MM.1S (cell line): ENCODE measurements at regions not wholly inside any gene's neighbourhood (a gene's known extent, or its start where the extent isn't known, plus 50 kb on each side); places are given as distances from the start of the nearest gene placed in this dataset.

Experiments used
- DNase-seq: peaks from one replicate; pipeline ENCODE4 v3.0.0-alpha.2; 2015
- H2AFZ ChIP-seq: fragments of 300-600 bp; sonication (generic); 2 replicates; pipeline ENCODE4 v1.6.0; 2016; ENCODE audit warnings: antibody characterized with exemption, low read length
- H3F3A ChIP-seq: fragments of 300-600 bp; sonication (generic); 2 replicates; pipeline ENCODE4 v1.6.1; 2016; ENCODE audit warnings: mild to moderate bottlenecking, antibody characterized with exemption, low read length, moderate library complexity, mixed read lengths; ENCODE audit not compliant: insufficient read depth
- H3K27ac ChIP-seq: fragments of 300-600 bp; sonication (generic); 2 replicates; pipeline ENCODE4 v1.5.1; 2016; ENCODE audit warnings: mild to moderate bottlenecking, low read length
- H3K27me3 ChIP-seq: fragments of 300-600 bp; sonication (generic); replicated peaks from 2 replicates; pipeline ENCODE4 v1.6.0; 2016; ENCODE audit warnings: low read length; ENCODE audit not compliant: insufficient read depth
- H3K36me3 ChIP-seq: fragments of 300-600 bp; sonication (generic); replicated peaks from 2 replicates; pipeline ENCODE4 v1.6.1; 2016; ENCODE audit warnings: mild to moderate bottlenecking, low read length, mixed read lengths; ENCODE audit not compliant: insufficient read depth
- H3K4me1 ChIP-seq: fragments of 300-600 bp; sonication (generic); 2 replicates; pipeline ENCODE4 v1.6.1; 2016; ENCODE audit warnings: low read length, mixed read lengths
- H3K4me2 ChIP-seq: fragments of 300-600 bp; sonication (generic); 2 replicates; pipeline ENCODE4 v1.6.0; 2016; ENCODE audit warnings: low read depth, low read length
- H3K4me3 ChIP-seq: fragments of 300-600 bp; sonication (generic); 2 replicates; pipeline ENCODE4 v1.5.1; 2016; ENCODE audit warnings: low read length, mixed read lengths
- H3K79me2 ChIP-seq: fragments of 300-600 bp; sonication (generic); 2 replicates; pipeline ENCODE4 v1.6.1; 2016; ENCODE audit warnings: mixed run types, low read length, mixed read lengths
- H3K9ac ChIP-seq: fragments of 300-600 bp; sonication (generic); 2 replicates; pipeline ENCODE4 v1.6.1; 2016; ENCODE audit warnings: low read length, mixed read lengths
- H3K9me2 ChIP-seq: fragments of 300-600 bp; sonication (generic); replicated peaks from 2 replicates; pipeline ENCODE4 v1.6.1; 2016; ENCODE audit warnings: mild to moderate bottlenecking, low read length, mixed read lengths; ENCODE audit not compliant: insufficient read depth
- H3K9me3 ChIP-seq: fragments of 300-600 bp; sonication (generic); replicated peaks from 2 replicates; pipeline ENCODE4 v1.6.1; 2016; ENCODE audit warnings: mild to moderate bottlenecking, low read length, mixed read lengths; ENCODE audit not compliant: insufficient read depth
- H4K20me1 ChIP-seq: fragments of 300-600 bp; sonication (generic); 2 replicates; pipeline ENCODE4 v1.6.1; 2016; ENCODE audit warnings: mild to moderate bottlenecking, low read length, moderate library complexity, mixed read lengths; ENCODE audit not compliant: insufficient read depth
- EZH2 ChIP-seq: fragments of 300-600 bp; sonication (generic); optimal IDR thresholded peaks from 2 replicates; pipeline ENCODE3; 2017; ENCODE audit warnings: low read depth, mild to moderate bottlenecking, antibody characterized with exemption, low read length, mixed read lengths
- EZH2phosphoT487 ChIP-seq: fragments of 300-600 bp; sonication (generic); IDR thresholded peaks from 2 replicates; pipeline ENCODE4 v1.6.1; 2018; ENCODE audit warnings: antibody characterized with exemption, low read length
- TF ChIP-seq, protein P1 (sequence below): fragments of 300-600 bp; sonication (generic); IDR thresholded peaks from 2 replicates; pipeline ENCODE4 v1.5.1; 2016; ENCODE audit warnings: antibody characterized with exemption, low read length, mixed read lengths

DNA sequence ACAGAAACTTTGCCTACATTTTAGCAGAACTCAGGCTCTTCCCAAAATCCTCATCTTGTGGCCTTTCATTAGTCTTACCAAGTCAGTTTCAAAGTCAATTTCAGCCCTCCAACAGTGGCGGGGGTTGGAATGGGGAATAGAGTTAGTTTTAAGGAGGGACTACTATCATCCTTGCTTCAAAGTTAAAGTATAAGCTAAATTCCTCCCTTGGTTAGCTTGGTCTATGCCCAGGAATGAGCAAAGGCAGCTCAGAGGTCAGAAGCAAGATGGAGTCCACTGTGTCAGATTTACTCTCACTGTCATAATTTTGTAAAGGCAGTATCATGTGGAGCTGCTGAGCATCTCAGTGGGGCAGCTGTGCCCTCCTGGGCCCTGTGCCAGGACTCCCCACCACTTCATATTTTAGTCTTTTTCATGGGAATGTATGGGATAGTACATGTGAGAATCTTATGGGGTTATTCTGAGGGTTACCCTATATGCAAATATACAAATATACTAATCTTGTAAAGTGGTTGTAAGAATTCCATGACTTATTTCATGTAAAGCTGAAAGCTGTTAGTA is 145.2 kb upstream of the MMADHC start:
- H3K36me3 ChIP-seq = no peaks in the 10 kb centered on the region
- H4K20me1 ChIP-seq = no peaks in the 10 kb centered on the region
- no peak overlapping the region for H2AFZ ChIP-seq
- no peaks in the 10 kb centered on the region for H3K4me1 ChIP-seq
- H3K4me3 ChIP-seq = no peak overlapping the region
- H3K27me3 ChIP-seq = no peaks in the 10 kb centered on the region
- no peak overlapping the region for H3K4me2 ChIP-seq
- no peak overlapping the region for H3K9ac ChIP-seq
- DNase-seq = no peak
- H3K79me2 ChIP-seq = no peaks in the 10 kb centered on the region
- TF ChIP-seq, protein P1, sequence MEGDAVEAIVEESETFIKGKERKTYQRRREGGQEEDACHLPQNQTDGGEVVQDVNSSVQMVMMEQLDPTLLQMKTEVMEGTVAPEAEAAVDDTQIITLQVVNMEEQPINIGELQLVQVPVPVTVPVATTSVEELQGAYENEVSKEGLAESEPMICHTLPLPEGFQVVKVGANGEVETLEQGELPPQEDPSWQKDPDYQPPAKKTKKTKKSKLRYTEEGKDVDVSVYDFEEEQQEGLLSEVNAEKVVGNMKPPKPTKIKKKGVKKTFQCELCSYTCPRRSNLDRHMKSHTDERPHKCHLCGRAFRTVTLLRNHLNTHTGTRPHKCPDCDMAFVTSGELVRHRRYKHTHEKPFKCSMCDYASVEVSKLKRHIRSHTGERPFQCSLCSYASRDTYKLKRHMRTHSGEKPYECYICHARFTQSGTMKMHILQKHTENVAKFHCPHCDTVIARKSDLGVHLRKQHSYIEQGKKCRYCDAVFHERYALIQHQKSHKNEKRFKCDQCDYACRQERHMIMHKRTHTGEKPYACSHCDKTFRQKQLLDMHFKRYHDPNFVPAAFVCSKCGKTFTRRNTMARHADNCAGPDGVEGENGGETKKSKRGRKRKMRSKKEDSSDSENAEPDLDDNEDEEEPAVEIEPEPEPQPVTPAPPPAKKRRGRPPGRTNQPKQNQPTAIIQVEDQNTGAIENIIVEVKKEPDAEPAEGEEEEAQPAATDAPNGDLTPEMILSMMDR = no peak
- TF ChIP-seq EZH2phosphoT487 = no peak
- no peak for TF ChIP-seq EZH2
- no peaks in the 10 kb centered on the region for H3F3A ChIP-seq
- no peak overlapping the region for H3K27ac ChIP-seq
- no peaks in the 10 kb centered on the region for H3K9me2 ChIP-seq
- H3K9me3 ChIP-seq = no peaks in the 10 kb centered on the region

DNA sequence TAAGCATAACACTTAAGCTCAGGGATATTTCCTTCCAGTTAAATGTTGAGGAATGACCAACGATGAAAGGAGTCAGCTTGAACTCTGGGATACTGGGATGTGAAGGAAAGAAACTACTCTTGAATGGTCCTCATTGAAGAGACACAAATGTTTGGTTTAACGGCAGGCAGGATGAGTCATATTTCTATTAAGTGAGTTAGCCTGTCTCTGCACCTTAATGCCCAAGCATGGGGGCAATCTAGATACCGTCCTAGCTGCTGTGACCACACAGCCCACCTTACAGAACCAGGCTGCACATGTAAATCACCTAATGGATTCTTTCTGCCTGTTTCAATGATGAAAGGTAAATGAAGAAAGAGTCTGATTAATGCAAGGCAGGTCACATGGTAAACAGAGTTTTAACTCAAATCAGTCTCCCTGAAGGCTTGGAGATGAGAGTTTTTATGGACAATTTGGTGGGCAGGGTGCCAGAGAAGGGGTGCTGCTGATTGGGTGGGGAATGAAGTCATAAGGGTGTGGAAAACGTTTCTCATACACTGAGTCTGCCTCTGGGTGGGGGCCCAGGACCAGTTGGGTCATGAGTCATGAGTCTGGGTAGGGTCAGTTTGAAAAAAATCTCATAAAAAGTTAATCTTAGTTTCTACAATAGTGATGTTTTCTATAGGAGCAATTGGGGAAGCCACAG is 144.6 kb upstream of the MMADHC start:
- no peaks in the 10 kb centered on the region for H3K9me2 ChIP-seq
- no peak overlapping the region for H3K27ac ChIP-seq
- no peak overlapping the region for H3K9ac ChIP-seq
- no peaks in the 10 kb centered on the region for H3K4me1 ChIP-seq
- H3K4me3 ChIP-seq = no peak overlapping the region
- H3K27me3 ChIP-seq = no peaks in the 10 kb centered on the region
- no peaks in the 10 kb centered on the region for H3K79me2 ChIP-seq
- no peak overlapping the region for H2AFZ ChIP-seq
- DNase-seq = no peak
- no peaks in the 10 kb centered on the region for H4K20me1 ChIP-seq
- TF ChIP-seq EZH2 = no peak
- TF ChIP-seq, protein P1 = no peak
- TF ChIP-seq EZH2phosphoT487 = no peak
- H3K36me3 ChIP-seq = no peaks in the 10 kb centered on the region
- H3K9me3 ChIP-seq = no peaks in the 10 kb centered on the region
- H3K4me2 ChIP-seq = no peak overlapping the region
- H3F3A ChIP-seq = no peaks in the 10 kb centered on the region

DNA sequence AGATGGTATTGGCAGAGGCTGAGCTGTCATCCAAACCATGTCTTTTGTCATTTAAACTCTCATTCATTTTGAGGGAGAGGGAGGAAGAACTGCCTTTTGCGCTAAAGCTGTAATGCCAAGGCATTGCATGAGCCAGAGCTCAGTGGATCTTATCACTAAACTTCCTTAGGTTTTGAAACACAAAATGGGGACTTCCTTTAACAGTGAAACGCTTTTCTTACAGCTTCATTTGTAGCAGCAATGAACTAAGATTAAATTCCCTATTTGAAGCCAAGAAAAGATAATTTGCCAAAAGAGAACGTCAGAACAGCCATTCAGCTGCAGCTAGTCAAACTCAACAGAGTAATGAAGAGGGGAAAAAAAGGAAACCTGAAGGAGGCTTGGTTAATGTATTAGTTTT is 143.5 kb upstream of the MMADHC start:
- Histone ChIP-seq H3K9me2 (no peaks in the 10 kb centered on the region), H3K79me2 (no peaks in the 10 kb centered on the region), H3K27ac (no peak overlapping the region), H2AFZ (no peak overlapping the region), H3K4me2 (no peak overlapping the region), H3K4me3 (no peak overlapping the region), H3F3A (no peaks in the 10 kb centered on the region), H4K20me1 (no peaks in the 10 kb centered on the region), H3K9me3 (no peaks in the 10 kb centered on the region), H3K27me3 (no peaks in the 10 kb centered on the region), H3K4me1 (no peaks in the 10 kb centered on the region), H3K36me3 (no peaks in the 10 kb centered on the region), H3K9ac (no peak overlapping the region)
- TF ChIP-seq EZH2 (no peak), EZH2phosphoT487 (no peak)
- TF ChIP-seq, protein P1 = no peak
- DNase-seq = no peak
